ENCODE measurements at regions not wholly inside any gene's neighbourhood (a gene's known extent, or its start where the extent isn't known, plus 50 kb on each side); places are given as distances from the start of the nearest gene placed in this dataset.
"Not testable (repeated sequence)": the region's sequence is repeated elsewhere in the genome, so short reads cannot be mapped to it uniquely, and the experiment has no call there.

- no peak for DNase-seq
Measured at GRCh38 chr5:91499943-91500531, 116.9 kb upstream of the ARRDC3 start.

- no peak for DNase-seq
Measured at GRCh38 chr5:91495699-91496098, 112.6 kb upstream of the ARRDC3 start.

GRCh38 chr5:91494447-91494996 lies 111.4 kb upstream of the ARRDC3 start:
- no peak for DNase-seq

GRCh38 chr5:91493086-91493485 lies 110.0 kb upstream of the ARRDC3 start:
- DNase-seq: no peak

GRCh38 chr5:91491229-91491628 lies 108.1 kb upstream of the ARRDC3 start:
- no peak for DNase-seq

GRCh38 chr5:91490316-91490715 lies 107.2 kb upstream of the ARRDC3 start:
- DNase-seq: no peak

- DNase-seq: no peak
Measured at GRCh38 chr5:91487420-91487819, 104.3 kb upstream of the ARRDC3 start.

- no peak for DNase-seq
Measured at GRCh38 chr5:91486638-91487037, 103.5 kb upstream of the ARRDC3 start.

- no peak for DNase-seq
Measured at GRCh38 chr5:91484662-91485061, 101.5 kb upstream of the ARRDC3 start.

GRCh38 chr5:91479376-91479775 lies 96.3 kb upstream of the ARRDC3 start:
- DNase-seq: not testable (repeated sequence)

- DNase-seq: no peak
Measured at GRCh38 chr5:91478096-91478495, 95.0 kb upstream of the ARRDC3 start.

GRCh38 chr5:91477408-91477807 lies 94.3 kb upstream of the ARRDC3 start:
- no peak for DNase-seq

- DNase-seq: no peak
Measured at GRCh38 chr5:91474201-91474600, 91.1 kb upstream of the ARRDC3 start.

- DNase-seq: no peak
Measured at GRCh38 chr5:91472631-91473030, 89.5 kb upstream of the ARRDC3 start.

- no peak for DNase-seq
Measured at GRCh38 chr5:91469517-91470165, 86.5 kb upstream of the ARRDC3 start.

GRCh38 chr5:91468651-91469422 lies 85.7 kb upstream of the ARRDC3 start:
- no peak for DNase-seq

- no peak for DNase-seq
Measured at GRCh38 chr5:91464886-91465646, 81.9 kb upstream of the ARRDC3 start.

GRCh38 chr5:91457681-91458058 lies 74.6 kb upstream of the ARRDC3 start:
- no peak for DNase-seq

GRCh38 chr5:91456928-91457680 lies 74.0 kb upstream of the ARRDC3 start:
- DNase-seq: no peak

GRCh38 chr5:91449083-91449482 lies 66.0 kb upstream of the ARRDC3 start:
- DNase-seq: no peak

GRCh38 chr5:91448079-91448478 lies 65.0 kb upstream of the ARRDC3 start:
- DNase-seq: not testable (repeated sequence)

- not testable (repeated sequence) for DNase-seq
Measured at GRCh38 chr5:91446880-91447279, 63.8 kb upstream of the ARRDC3 start.
